ENCODE measurements at regions not wholly inside any gene's neighbourhood (a gene's known extent, or its start where the extent isn't known, plus 50 kb on each side); places are given as distances from the start of the nearest gene placed in this dataset.

GRCh38 chr9:115983366-115983765 lies 170.2 kb upstream of the PAPPA start:
- TF ChIP-seq EZH2 (IDR thresholded peaks at IDR 0.05; ENCODE audit: insufficient read depth, poor library complexity, severe bottlenecking) (no peak), EZH2phosphoT487 (IDR thresholded peaks at IDR 0.05; ENCODE audit: insufficient read depth, low read depth) (no peak)
